Endothelial cell of umbilical vein (primary cell): ENCODE measurements at regions not wholly inside any gene's neighbourhood (a gene's known extent, or its start where the extent isn't known, plus 50 kb on each side); places are given as distances from the start of the nearest gene placed in this dataset.

Experiments used
- CTCF ChIP-seq, 2 donors: IDR thresholded peaks; 1 replicate in 1 of 2; 2 replicates in 1 of 2; pipeline ENCODE4 v1.5.1; 2011; ENCODE audit warnings: low read length in 2 of 2, mild to moderate bottlenecking in 2 of 2, moderate library complexity in 2 of 2, control low read depth in 1 of 2, inconsistent platforms in 1 of 2, low read depth in 1 of 2; ENCODE audit not compliant: insufficient read depth in 1 of 2; ENCODE audit errors: extremely low read depth in 1 of 2
- POLR2A ChIP-seq: IDR thresholded peaks from 2 replicates; pipeline ENCODE4 v1.6.1; 2012; ENCODE audit warnings: low read depth, mild to moderate bottlenecking, control low read depth, low read length

DNA sequence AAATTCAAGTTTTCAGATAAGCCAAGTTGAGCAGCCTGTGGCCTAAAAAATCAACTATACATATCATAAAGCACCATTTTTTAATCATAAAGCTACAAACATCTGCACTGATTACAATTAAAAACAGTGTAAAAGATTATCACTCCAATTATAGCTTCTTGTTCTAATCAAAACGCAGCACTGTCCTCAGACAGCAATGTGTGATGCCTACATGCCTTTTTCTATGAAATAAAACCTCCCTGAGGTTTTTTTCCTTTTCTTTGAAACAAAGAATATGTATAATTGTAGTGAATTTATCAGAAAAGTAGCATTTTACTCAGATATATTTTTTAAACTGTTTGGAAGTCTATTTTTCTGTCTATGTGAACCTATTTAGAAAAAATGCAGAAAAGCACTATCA lies 366.1 kb upstream of the CCNH start:
- TF ChIP-seq CTCF (IDR thresholded peaks at IDR 0.05; ENCODE audit: extremely low read depth in 1 of 2, insufficient read depth in 1 of 2, low read depth in 1 of 2, low read length in 2 of 2) = no peak
- no peak for TF ChIP-seq POLR2A
